Superior temporal gyrus (tissue), 1 donor: ENCODE measurements at regions not wholly inside any gene's neighbourhood (a gene's known extent, or its start where the extent isn't known, plus 50 kb on each side); places are given as distances from the start of the nearest gene placed in this dataset.
"Not testable (repeated sequence)": the region's sequence is repeated elsewhere in the genome, so short reads cannot be mapped to it uniquely, and the experiment has no call there.

Experiments used
- DNase-seq: peaks from one replicate; pipeline ENCODE4 v3.0.0-alpha.2; 2016; ENCODE audit errors: extremely low spot score

DNA sequence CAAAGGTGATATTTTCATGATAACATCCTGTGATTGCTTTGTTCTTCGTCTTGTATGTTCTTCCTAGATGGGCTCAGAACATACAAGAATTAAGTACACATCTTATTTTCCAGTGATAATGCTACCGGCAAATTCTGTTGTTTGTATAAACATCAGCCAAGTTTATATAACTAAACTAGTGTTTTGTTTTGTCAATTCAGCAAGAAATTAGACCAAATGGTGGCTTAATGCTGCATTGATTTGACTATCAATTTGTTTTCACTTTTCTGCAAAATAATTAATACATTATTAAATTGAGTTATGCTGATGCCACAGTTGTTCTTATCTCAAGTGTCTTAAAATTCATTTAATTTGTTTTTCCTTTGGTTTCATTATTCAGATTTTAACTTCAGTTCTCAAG, 177.7 kb downstream of the OR4F29 start:
- DNase-seq: peak; percentile 0

DNA sequence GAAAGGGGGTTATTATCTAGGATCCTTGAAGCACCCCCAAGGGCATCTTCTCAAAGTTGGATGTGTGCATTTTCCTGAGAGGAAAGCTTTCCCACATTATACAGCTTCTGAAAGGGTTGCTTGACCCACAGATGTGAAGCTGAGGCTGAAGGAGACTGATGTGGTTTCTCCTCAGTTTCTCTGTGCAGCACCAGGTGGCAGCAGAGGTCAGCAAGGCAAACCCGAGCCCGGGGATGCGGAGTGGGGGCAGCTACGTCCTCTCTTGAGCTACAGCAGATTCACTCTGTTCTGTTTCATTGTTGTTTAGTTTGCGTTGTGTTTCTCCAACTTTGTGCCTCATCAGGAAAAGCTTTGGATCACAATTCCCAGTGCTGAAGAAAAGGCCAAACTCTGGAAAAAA, 183.7 kb downstream of the OR4F29 start:
- not testable (repeated sequence) for DNase-seq
